Esophagus squamous epithelium (tissue), 4 donors: ENCODE measurements at regions not wholly inside any gene's neighbourhood (a gene's known extent, or its start where the extent isn't known, plus 50 kb on each side); places are given as distances from the start of the nearest gene placed in this dataset.

Experiments
- POLR2A ChIP-seq, 4 donors: fragments of 450-650 bp; IDR thresholded peaks; one replicate each; pipeline ENCODE4 v1.6.1; 2017; ENCODE audit warnings: antibody characterized with exemption in 4 of 4, mild to moderate bottlenecking in 4 of 4, moderate library complexity in 3 of 4
- TF ChIP-seq, protein P1 (sequence below), 6 experiments: fragments of 450-650 bp in 4 of 6; fragments of 200-600 bp in 2 of 6; sonication (generic) in 2 of 6; IDR thresholded peaks; one replicate each; pipeline ENCODE4 v1.5.1; 2016 to 2019; ENCODE audit warnings: antibody characterized with exemption in 6 of 6, mild to moderate bottlenecking in 4 of 6, moderate library complexity in 4 of 6

DNA sequence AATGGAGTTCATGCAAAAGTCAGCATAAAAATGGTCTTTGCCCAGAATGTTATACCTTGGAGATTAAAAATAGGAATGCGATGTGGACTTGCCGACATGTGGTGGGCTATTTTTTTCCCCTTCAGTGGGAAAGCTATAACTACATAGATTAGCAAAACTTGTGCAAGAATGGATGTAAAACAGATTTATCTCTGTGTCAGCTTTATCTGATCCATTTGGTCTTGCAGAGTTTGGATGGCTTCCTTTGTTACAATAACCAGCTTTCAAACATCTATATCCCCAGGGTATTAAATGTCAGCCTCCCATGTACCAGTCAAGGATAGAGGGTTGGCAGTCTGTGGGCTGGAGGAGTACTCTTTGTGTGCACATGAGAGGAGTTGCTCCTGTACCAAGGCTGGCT, 284.9 kb downstream of the TMEM38B start:
- TF ChIP-seq, protein P1, sequence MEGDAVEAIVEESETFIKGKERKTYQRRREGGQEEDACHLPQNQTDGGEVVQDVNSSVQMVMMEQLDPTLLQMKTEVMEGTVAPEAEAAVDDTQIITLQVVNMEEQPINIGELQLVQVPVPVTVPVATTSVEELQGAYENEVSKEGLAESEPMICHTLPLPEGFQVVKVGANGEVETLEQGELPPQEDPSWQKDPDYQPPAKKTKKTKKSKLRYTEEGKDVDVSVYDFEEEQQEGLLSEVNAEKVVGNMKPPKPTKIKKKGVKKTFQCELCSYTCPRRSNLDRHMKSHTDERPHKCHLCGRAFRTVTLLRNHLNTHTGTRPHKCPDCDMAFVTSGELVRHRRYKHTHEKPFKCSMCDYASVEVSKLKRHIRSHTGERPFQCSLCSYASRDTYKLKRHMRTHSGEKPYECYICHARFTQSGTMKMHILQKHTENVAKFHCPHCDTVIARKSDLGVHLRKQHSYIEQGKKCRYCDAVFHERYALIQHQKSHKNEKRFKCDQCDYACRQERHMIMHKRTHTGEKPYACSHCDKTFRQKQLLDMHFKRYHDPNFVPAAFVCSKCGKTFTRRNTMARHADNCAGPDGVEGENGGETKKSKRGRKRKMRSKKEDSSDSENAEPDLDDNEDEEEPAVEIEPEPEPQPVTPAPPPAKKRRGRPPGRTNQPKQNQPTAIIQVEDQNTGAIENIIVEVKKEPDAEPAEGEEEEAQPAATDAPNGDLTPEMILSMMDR (IDR thresholded peaks at IDR 0.05) = no peak
- TF ChIP-seq POLR2A (IDR thresholded peaks at IDR 0.05) = no peak
